ENCODE measurements at regions not wholly inside any gene's neighbourhood (a gene's known extent, or its start where the extent isn't known, plus 50 kb on each side); places are given as distances from the start of the nearest gene placed in this dataset.

GRCh38 chr2:54366487-54367280 is 89.4 kb upstream of the SPTBN1 start:
- TF ChIP-seq CTCF (IDR thresholded peaks at IDR 0.05), result no peak
- TF ChIP-seq EP300 (IDR thresholded peaks at IDR 0.05), result no peak
- TF ChIP-seq POLR2A (IDR thresholded peaks at IDR 0.05), result no peak

All from tibial nerve (tissue), 4 donors.